Epithelial cell of proximal tubule (primary cell): ENCODE measurements at regions not wholly inside any gene's neighbourhood (a gene's known extent, or its start where the extent isn't known, plus 50 kb on each side); places are given as distances from the start of the nearest gene placed in this dataset.
A peak's percentile ranks its signal among the peaks of the same experiment; 100 is the strongest.
"Not testable (repeated sequence)": the region's sequence is repeated elsewhere in the genome, so short reads cannot be mapped to it uniquely, and the experiment has no call there.

Experiments used
- DNase-seq: peaks from one replicate; pipeline ENCODE4 v3.0.0-alpha.2; 2011; ENCODE audit warnings: low read depth
- H3K4me3 ChIP-seq: 2 replicates; pipeline ENCODE4 v1.5.1; 2011; ENCODE audit warnings: low read depth, mild to moderate bottlenecking, low read length
- TF ChIP-seq, protein P1 (sequence below): conservative IDR thresholded peaks from 2 replicates; pipeline ENCODE4 v1.5.1; 2012; ENCODE audit warnings: low read depth, mild to moderate bottlenecking, low read length

DNA sequence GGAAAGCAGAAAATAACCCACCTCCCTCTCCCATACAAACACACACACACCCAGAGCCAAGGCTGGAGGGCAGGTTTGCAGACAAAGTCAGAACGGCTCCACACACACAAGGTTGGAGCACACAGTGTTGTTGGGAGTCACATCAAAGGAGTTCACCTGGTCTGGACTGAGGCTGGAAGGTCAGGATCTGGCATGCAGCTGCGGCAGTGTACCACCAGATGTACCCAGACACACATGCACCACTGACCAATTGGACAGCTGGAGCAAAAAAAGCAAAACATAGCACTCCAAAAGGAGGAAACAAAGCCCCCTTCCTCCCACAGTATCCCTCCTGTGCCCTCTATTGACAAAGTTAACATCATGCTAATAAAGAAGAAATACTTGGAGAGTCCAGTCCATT lies 94.6 kb upstream of the KIF2A start:
- DNase-seq: no peak
- TF ChIP-seq, protein P1, sequence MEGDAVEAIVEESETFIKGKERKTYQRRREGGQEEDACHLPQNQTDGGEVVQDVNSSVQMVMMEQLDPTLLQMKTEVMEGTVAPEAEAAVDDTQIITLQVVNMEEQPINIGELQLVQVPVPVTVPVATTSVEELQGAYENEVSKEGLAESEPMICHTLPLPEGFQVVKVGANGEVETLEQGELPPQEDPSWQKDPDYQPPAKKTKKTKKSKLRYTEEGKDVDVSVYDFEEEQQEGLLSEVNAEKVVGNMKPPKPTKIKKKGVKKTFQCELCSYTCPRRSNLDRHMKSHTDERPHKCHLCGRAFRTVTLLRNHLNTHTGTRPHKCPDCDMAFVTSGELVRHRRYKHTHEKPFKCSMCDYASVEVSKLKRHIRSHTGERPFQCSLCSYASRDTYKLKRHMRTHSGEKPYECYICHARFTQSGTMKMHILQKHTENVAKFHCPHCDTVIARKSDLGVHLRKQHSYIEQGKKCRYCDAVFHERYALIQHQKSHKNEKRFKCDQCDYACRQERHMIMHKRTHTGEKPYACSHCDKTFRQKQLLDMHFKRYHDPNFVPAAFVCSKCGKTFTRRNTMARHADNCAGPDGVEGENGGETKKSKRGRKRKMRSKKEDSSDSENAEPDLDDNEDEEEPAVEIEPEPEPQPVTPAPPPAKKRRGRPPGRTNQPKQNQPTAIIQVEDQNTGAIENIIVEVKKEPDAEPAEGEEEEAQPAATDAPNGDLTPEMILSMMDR: no peak
- H3K4me3 ChIP-seq: no peak overlapping the region

DNA sequence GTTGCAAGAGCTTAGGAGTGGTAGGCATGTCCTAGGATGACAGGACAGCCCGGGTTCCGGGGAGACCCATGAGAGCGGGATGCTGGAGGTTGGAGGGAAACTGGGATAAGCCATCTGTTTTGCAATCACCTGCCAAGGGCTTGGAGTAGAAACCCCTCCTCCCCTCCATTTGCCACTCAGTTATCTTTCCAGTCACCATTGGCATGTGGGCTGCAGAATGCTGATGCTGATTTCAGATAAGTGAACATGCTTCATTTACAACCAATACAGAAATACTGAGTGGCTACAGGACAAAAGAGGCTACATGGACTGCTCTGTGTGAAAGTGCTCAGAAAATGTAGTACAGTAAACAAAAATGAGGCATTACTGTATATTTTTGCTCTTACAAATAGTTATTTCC lies 93.4 kb upstream of the KIF2A start:
- TF ChIP-seq, protein P1: no peak

DNA sequence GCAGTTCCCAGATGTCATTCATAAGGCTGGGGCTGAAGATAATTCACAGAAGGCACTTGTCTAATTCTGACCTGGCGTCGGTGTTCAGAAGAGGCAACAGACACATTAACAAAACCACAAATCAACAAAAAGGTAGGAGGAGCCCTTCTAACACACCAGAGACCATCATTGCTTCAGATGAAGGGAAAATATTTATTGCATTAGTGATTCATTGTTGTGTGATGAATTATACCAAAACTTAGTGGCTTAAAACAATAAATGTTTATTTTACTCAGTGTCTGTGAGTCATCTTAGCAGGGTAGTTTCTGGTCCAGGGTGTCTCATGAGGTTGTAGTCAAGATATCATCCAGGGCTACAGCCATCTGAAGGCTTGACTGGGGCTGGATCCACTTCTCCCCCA lies 91.3 kb upstream of the KIF2A start:
- H3K4me3 ChIP-seq: no peak overlapping the region
- TF ChIP-seq, protein P1: no peak
- no peak for DNase-seq

More for the DNA sequence above, 93.4 kb upstream of the KIF2A start:
- no peak for DNase-seq
- no peak overlapping the region for H3K4me3 ChIP-seq

DNA sequence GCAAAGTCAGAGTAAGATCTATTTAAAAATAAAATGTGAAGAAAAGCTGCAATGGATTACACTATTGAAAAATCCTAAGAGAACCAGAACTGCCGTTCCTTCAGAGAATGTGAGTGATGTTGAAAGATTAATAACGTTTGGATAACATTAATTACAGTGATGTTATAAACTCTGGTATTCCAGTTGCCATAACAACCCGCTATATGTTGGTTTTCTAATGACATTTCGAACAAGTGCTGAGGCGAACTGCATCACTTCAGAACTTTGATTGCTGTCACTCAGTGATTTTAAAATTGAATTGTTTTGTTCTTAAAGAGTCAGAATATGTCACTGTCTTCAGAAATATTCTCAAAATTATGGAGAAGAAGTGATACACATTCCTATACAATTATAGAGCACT lies 89.4 kb upstream of the KIF2A start:
- not testable (repeated sequence) for DNase-seq, H3K4me3 ChIP-seq

DNA sequence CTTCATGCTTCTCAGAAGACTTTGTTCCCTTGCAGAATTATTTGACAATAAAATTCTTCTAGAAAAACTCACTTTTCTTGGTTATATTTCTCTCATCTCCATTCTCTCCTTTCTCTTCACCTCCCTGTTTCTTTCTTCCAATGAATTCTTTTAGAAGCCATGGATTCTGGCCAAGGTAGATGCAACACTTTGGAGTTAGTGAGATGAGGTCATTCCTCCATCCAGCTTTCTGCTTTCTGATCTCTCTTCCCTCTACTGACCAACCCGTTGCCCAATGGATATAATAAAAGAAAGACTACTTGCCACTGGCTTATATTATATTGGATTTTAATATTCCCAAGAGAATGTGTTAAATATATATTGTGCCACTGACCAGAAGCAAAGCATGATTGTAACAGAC lies 88.9 kb upstream of the KIF2A start:
- not testable (repeated sequence) for H3K4me3 ChIP-seq, DNase-seq

DNA sequence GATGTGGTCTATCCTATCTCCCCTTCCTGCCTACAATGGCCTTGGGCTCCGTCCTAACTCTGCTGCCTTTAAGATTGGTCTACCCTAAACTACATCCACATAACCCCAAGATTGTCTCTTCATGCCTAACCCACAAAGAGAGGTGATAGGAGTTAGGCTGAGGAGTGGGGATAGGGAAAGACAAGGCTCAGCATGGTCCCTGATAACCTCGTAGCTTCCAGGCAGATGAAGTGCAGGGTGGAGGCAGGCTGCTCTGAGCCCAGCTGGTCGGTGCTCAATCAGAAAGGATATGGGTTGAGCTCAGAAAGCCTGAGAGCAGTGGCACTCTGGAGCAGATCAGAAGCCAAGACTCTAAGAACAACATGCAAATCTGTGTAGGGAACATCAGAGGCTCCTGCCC lies 87.1 kb upstream of the KIF2A start:
- H3K4me3 ChIP-seq, DNase-seq: not testable (repeated sequence)

DNA sequence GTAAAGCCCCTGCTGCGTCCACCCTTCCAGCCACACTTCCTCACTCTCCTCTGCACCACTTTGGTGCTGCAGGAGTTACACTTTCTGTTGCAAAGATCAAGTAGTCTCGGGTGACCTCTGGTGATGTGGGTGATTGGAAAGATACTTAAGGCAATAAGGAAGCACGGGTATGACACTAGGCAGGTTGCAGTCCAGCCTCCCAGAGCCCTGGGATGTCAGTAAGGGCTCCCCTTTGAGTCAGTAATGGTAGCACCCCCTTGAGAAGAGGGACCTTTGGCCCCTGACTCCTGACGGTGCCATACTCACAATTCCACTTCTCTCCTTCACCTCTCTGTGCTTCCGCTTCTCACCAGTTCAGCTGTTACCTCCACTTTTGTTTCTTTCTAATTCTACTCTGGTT lies 84.1 kb upstream of the KIF2A start:
- H3K4me3 ChIP-seq, DNase-seq: not testable (repeated sequence)

DNA sequence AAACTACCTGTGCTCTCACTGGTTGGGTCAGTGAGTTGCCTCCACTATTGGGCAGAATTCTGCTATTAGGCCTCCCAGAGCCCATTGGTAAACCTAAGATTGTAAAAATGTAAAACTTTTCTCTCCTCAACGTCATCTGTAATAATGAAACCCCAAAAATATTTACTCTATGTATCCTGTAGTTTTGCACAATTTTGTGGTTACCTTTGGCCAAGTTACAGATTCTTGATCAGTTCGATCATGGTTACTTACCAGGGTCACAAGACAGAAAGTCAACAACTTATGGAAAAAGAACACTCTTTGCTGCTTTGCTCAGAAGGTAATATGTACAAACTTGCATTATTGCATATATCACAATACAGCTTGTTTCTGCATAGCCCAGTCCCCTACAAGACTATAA lies 83.7 kb upstream of the KIF2A start:
- not testable (repeated sequence) for DNase-seq, H3K4me3 ChIP-seq

DNA sequence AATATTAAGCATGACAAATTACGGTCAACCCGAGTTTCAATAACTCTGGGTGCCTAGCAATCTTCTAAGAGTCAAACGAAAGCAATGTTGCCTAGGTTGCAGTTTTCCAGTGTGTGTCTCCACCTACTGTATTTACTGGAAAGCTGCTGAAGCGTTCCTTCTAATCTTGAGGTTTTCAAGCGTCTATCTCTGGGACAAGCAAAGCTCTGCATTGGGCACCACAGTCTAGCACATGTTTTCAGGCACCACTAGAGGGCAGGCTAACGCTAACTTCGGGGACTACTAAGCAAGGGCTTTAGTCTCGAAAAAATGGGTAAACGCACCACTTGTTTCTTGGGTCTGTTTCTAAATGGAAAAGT lies 82.7 kb upstream of the KIF2A start:
- peak overlapping the region; percentile 28 for H3K4me3 ChIP-seq
- not testable (repeated sequence) for DNase-seq
- TF ChIP-seq, protein P1: peak; percentile 49

DNA sequence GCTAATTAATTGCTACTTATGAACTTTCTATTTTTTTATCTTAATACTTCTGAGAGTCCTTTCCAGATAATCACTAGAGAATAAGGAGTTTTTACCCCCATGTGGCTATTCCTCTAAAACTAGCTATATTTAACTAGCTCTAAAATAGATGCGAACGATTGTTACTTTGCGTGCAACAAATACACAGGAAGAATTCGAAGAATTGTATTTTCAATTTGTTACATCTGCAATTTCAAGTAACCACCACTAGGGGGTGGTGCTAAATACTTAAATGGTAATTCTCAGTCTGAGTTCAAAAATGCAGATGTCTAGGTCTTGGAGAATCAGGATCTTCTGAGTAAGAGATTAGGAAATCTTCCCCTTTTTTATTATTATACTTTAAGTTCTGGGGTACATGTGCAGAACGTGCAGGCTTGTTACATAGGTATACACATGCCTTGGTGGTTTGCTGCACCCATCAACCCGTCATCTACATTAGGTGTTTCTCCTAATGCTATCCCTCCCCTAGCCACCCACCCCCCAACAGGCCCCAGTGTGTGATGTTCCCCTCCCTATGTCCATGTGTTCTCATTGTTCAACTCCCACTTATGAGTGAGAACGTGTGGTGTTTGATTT lies 80.9 kb upstream of the KIF2A start:
- TF ChIP-seq, protein P1: peak; percentile 31
- not testable (repeated sequence) for H3K4me3 ChIP-seq, DNase-seq

DNA sequence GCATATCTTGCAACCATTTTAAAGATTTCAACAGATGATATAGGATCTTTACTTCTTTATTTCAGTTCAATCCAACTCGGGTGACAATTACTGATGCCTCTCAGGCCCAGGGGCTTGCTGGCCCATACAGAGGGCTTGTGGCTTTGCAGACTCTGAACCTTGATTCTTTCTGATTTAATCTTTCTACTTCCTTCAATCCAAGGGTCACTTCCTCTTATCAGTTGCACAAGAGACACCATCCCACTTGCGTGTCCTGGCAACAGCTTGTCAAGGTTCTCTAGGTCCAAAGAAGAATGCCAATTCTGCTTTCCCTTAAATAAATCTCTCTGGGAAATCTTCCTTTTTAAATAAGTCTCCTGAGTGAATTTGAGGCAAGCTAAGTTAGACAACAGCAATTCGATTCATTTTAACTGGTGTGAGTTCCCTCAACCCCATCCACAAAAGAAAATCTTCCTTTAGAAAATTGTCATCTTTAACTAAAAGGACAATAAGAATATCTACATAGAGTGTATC lies 75.1 kb upstream of the KIF2A start:
- DNase-seq, H3K4me3 ChIP-seq: not testable (repeated sequence)
